ENCODE measurements at regions not wholly inside any gene's neighbourhood (a gene's known extent, or its start where the extent isn't known, plus 50 kb on each side); places are given as distances from the start of the nearest gene placed in this dataset.

- Mint-ChIP-seq H3K4me1 (peaks cover 19% of the 10 kb centered on the region), H3K36me3 (no peaks in the 10 kb centered on the region), H3K4me3 (no peak overlapping the region), H3K27me3 (ENCODE audit: insufficient read depth, low read depth) (peaks cover 2% of the 10 kb centered on the region), H3K9me3 (no peaks in the 10 kb centered on the region), H3K27ac (no peak overlapping the region)
- no peaks in the 10 kb centered on the region for H3K27me3 ChIP-seq
- H3K79me2 ChIP-seq (ENCODE audit: low read depth), result no peaks in the 10 kb centered on the region
- H3K9ac ChIP-seq, result no peak overlapping the region
- no peaks in the 10 kb centered on the region for H4K20me1 ChIP-seq (ENCODE audit: low read depth)
- H3K36me3 ChIP-seq, result no peaks in the 10 kb centered on the region
- H3K27ac ChIP-seq, result no peak overlapping the region
- H3K4me1 ChIP-seq, result peaks cover 13% of the 10 kb centered on the region
- no peaks in the 10 kb centered on the region for H3F3A ChIP-seq (ENCODE audit: low read depth)
- peak overlapping the region; percentile 20 for H2AFZ ChIP-seq (replicated peaks)
- H3K4me2 ChIP-seq, result no peak overlapping the region
- DNase-seq (ENCODE audit: low spot score), result no peak
- no peak overlapping the region for H3K4me3 ChIP-seq
- TF ChIP-seq CTCF (IDR thresholded peaks at IDR 0.05) (no peak), EZH2 (IDR thresholded peaks at IDR 0.05) (no peak), EZH2phosphoT487 (IDR thresholded peaks at IDR 0.05) (no peak)
- no peaks in the 10 kb centered on the region for H3K9me3 ChIP-seq (ENCODE audit: low read depth)
Observed at GRCh38 chr5:173496883-173497255, 119.6 kb downstream of the BOD1 start.

- DNase-seq (ENCODE audit: low spot score), result no peak
- Mint-ChIP-seq H3K4me3 (no peak overlapping the region), H3K27me3 (ENCODE audit: insufficient read depth, low read depth) (peaks cover 2% of the 10 kb centered on the region), H3K4me1 (peaks cover 19% of the 10 kb centered on the region), H3K36me3 (no peaks in the 10 kb centered on the region), H3K27ac (no peak overlapping the region), H3K9me3 (no peaks in the 10 kb centered on the region)
- no peaks in the 10 kb centered on the region for H3F3A ChIP-seq (ENCODE audit: low read depth)
- TF ChIP-seq CTCF (IDR thresholded peaks at IDR 0.05) (no peak), EZH2 (IDR thresholded peaks at IDR 0.05) (no peak), EZH2phosphoT487 (IDR thresholded peaks at IDR 0.05) (no peak)
- H3K79me2 ChIP-seq (ENCODE audit: low read depth), result no peaks in the 10 kb centered on the region
- H3K4me1 ChIP-seq, result peaks cover 13% of the 10 kb centered on the region
- H3K9me3 ChIP-seq (ENCODE audit: low read depth), result no peaks in the 10 kb centered on the region
- H3K27ac ChIP-seq, result no peak overlapping the region
- no peak overlapping the region for H3K4me3 ChIP-seq
- H2AFZ ChIP-seq (replicated peaks), result peak overlapping the region; percentile 20
- no peak overlapping the region for H3K4me2 ChIP-seq
- no peaks in the 10 kb centered on the region for H4K20me1 ChIP-seq (ENCODE audit: low read depth)
- no peak overlapping the region for H3K9ac ChIP-seq
- no peaks in the 10 kb centered on the region for H3K36me3 ChIP-seq
- no peaks in the 10 kb centered on the region for H3K27me3 ChIP-seq
Observed at GRCh38 chr5:173496129-173496882, 120.1 kb downstream of the BOD1 start.

GRCh38 chr5:173495225-173495904 is 121.1 kb downstream of the BOD1 start:
- Histone ChIP-seq H3F3A (ENCODE audit: low read depth) (no peaks in the 10 kb centered on the region), H3K9ac (no peak overlapping the region), H3K27ac (no peak overlapping the region), H3K36me3 (no peaks in the 10 kb centered on the region), H3K79me2 (ENCODE audit: low read depth) (no peaks in the 10 kb centered on the region), H3K4me2 (no peak overlapping the region), H3K4me3 (no peak overlapping the region), H2AFZ (replicated peaks) (no peak overlapping the region), H3K27me3 (no peaks in the 10 kb centered on the region), H3K4me1 (peaks cover 13% of the 10 kb centered on the region), H4K20me1 (ENCODE audit: low read depth) (no peaks in the 10 kb centered on the region), H3K9me3 (ENCODE audit: low read depth) (no peaks in the 10 kb centered on the region)
- Mint-ChIP-seq H3K9me3 (peaks cover 2% of the 10 kb centered on the region), H3K36me3 (peaks cover 1% of the 10 kb centered on the region), H3K27me3 (ENCODE audit: insufficient read depth, low read depth) (peaks cover 2% of the 10 kb centered on the region), H3K4me1 (peaks cover 19% of the 10 kb centered on the region), H3K27ac (no peak overlapping the region), H3K4me3 (no peak overlapping the region)
- TF ChIP-seq EZH2 (IDR thresholded peaks at IDR 0.05) (no peak), CTCF (IDR thresholded peaks at IDR 0.05) (no peak), EZH2phosphoT487 (IDR thresholded peaks at IDR 0.05) (no peak)
- DNase-seq (ENCODE audit: low spot score), result no peak

Measured in neural progenitor cell (in vitro differentiated cells).